ENCODE measurements at regions not wholly inside any gene's neighbourhood (a gene's known extent, or its start where the extent isn't known, plus 50 kb on each side); places are given as distances from the start of the nearest gene placed in this dataset.
"Not testable (repeated sequence)": the region's sequence is repeated elsewhere in the genome, so short reads cannot be mapped to it uniquely, and the experiment has no call there.

DNA sequence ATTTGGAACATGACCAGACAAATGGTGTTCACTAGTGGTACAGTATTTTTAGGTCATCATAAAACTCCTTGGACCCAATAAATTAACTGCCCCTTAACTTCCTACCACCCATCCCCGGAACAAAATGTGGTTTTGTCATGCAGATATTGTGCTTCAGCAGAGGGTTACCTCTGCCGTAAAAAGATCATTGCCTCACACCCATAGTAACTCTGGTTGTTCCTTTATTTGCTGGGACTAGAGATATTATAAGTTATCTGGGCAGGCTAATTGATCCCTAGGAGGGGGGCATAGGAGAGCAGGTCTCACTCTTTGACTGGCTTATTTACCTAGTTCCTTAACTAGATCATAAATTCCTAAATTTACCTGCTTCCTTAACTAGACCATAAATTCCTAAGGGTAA, 1343.9 kb upstream of the CHAC2 start:
- no peak for DNase-seq

GRCh38 chr2:52423111-52423510, 1344.5 kb upstream of the CHAC2 start:
- no peak for DNase-seq

GRCh38 chr2:52416340-52416739, 1351.3 kb upstream of the CHAC2 start:
- no peak for DNase-seq

GRCh38 chr2:52414561-52415295, 1352.9 kb upstream of the CHAC2 start:
- DNase-seq: no peak

GRCh38 chr2:52409308-52410118, 1358.1 kb upstream of the CHAC2 start:
- DNase-seq: not testable (repeated sequence)

DNA sequence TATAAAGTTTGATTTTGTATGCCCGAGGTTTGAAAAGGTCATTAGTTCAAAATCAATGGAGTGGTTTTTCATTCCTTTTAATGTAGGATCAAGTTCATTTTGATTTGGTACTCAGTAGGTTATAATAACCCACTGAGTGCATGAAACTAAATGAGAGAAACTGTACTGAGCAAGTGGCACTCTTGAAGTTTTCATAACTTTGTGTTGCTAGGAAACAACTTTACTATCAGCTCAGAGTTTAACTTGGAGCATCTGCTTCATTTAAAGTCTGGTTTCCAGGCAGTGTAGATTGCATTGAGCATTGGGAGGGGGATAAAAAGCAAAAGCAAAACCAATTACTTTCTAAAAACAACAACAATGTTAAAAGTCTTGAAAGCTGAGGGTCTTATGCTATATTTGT, 1361.6 kb upstream of the CHAC2 start:
- DNase-seq: no peak

DNA sequence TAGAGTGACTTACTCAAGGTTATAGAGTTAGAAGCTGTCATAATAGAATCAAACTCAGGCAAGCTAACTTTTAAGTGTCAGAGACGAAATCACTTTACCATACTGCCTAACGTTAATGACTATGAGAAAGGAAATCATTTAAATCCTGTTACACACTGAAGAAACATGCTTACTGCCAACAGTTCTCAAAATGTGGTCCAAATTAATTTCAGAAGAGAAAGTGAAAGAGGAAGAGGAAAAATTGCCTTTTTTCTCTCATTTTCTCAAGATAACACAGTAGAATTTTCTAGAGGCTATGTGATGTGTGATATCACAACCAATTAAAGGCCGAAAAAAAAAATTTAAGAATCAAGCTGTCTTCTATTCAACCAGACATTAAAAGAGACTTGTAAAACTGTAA, 1362.7 kb upstream of the CHAC2 start:
- no peak for DNase-seq

DNA sequence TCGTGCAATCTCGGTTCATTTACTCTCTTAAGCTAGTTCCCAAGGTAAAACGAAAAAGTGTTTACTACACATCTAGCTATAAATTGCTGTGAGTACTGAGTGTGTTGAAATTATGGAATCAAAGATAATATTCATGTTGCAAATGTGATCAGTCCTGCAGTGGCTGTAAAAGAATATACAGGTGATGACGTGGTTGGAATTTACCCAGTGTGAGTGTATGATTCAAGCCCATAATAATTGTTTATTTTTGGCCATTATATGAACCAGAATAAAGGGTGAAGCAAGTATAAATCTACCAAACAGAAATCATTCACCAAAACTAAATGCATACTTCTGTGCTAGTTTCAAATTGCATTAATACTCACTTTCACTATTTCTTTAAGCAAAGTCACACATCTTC, 1363.6 kb upstream of the CHAC2 start:
- no peak for DNase-seq

- DNase-seq: no peak
Measured at GRCh38 chr2:52402128-52402527, 1365.5 kb upstream of the CHAC2 start.

DNA sequence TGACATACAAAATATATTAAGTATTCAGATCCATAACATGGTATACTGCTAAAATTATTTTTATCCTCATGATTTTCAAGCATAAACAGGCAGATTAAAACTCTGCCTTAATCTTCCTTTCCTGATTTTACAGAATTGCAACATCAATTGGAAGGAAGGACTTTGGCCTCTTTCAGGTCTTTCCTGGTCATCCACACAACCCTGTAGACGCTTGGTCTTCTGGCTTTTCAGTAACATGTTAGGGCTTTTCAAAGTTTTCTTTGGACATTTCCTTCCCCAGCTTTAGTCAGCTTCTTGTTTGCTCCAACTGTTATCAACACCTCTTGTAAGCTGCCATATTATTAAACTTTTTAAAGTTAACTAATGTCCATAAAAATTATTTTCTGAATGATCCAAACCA, 1364.9 kb upstream of the NRXN1 start:
- DNase-seq: no peak

DNA sequence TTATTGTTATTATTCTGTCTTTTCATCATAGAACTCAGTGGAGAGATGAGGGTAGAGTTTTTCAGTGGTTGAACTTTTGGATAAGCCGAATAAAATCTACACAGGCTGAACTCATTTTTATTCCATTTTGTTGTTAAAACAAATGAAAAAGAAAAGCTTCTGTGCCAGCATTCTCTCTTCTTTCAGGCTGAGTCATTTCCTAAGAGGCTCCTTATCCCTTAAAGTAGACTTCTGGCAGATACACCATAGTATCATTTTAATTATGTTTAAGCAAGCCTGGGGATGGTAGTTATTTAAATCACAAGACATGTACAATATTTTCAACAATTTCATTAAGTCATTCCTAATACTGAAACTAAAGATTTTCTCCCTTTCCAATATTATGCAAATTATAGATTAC, 1364.0 kb upstream of the NRXN1 start:
- DNase-seq: no peak

GRCh38 chr2:52391621-52392020, 1359.7 kb upstream of the NRXN1 start:
- no peak for DNase-seq

GRCh38 chr2:52390651-52391050, 1358.7 kb upstream of the NRXN1 start:
- no peak for DNase-seq

- no peak for DNase-seq
Measured at GRCh38 chr2:52387937-52388590, 1356.1 kb upstream of the NRXN1 start.

DNA sequence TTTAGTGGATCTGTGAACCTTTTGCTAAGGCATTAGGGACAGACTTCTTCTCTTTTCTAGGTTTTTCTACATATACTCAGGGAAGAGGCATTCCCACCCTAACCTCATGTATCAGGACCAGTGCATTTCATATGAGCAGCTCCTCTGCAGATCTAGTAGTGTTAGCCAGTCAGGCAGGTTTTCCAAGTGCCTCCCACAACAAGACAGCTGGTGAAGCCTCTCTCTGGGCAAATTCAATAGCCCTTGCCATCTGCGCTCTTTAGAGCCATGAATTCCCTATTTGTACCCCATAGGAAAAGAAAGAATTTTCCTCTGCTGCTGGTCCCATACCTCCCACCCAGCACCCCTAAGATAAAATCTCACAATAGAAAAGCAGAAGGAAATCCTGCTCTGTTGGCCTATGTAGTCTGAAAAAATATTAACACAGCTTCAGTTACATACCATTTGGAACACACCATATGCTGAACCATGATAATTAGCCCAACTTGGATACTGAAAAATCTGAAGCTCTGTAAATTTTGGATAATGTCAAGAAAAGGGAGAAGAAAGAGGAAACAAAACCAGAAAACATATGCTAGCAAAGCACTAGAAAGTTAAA, 1354.6 kb upstream of the NRXN1 start:
- no peak for DNase-seq

GRCh38 chr2:52383541-52383940, 1351.6 kb upstream of the NRXN1 start:
- no peak for DNase-seq

DNA sequence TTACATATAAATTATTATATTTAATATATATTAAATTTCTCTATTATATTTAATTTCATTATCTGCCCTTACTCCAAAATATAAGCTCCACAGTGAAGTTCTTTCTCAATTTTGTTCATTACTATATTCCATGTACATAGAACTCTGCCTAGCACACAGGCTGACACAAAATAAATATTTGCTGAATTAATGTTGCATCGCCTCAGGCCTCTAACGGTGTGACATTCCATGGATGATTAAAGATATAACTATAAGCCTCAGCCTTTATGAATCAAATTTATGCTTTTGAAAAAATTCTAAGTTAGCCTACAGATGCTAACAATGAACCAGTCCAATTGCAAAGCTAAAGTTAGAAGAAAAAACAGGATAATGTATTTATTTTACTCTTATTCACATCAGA, 1337.2 kb upstream of the NRXN1 start:
- no peak for DNase-seq

DNA sequence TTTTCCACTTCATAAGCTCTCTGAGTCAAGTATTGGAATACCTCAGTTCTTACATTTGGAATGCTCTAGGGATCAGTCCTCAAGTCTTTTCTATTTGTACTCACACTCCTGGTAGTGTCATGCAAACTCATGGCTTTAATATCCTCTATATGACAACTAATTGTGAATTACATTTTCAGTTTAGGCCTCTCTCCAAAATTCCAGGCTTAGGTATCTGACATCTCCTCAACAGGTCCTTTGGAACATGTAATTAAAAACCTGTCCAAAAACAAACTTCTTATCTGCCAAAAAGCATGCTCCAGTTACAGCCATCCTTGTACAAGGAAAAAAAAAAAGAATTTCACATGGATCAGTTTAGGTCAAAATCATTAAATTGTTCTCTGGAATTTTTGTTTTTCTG, 1336.2 kb upstream of the NRXN1 start:
- no peak for DNase-seq

DNA sequence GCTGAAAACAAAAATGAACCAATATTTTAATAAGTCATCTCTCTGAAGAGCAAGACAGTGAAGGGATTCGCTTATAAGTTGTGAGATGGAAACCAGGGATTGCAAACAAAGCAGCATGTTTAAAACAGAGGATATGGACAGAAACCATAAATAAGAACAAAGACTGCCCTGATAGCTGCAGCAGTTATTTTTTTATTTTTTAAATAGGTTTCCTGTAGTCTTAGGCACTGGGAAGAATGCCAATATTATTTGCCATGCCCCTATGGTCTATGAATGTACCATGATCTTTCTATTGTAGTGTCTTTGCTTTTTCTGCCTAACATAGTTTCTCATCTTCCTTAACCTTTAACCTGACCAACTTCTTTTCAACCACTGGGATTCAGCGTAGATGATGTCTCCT, 1334.0 kb upstream of the NRXN1 start:
- no peak for DNase-seq

DNA sequence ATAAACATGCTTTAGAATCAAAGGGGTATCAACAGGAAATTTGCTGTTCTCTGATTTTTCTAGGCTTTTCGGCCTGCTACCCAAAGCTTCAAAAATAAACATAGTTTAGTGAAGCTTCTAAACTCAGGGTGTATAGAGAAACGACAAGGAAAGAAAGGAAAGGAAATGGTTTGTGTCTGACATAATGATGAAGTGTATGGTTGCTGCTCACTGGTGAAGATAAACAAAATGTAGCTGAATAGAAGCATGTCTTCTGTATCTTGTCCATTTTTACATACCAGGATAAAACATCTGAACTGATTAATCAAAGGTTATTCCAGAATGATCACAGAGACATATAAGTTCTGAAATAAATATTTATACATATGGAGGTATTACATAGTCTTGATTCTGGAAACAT, 1324.6 kb upstream of the NRXN1 start:
- no peak for DNase-seq

GRCh38 chr2:52347292-52347691, 1315.4 kb upstream of the NRXN1 start:
- DNase-seq: no peak

- DNase-seq: no peak
Measured at GRCh38 chr2:52345676-52346075, 1313.7 kb upstream of the NRXN1 start.

GRCh38 chr2:52345082-52345481, 1313.2 kb upstream of the NRXN1 start:
- no peak for DNase-seq
